GM19455 (cell line): ENCODE measurements at regions not wholly inside any gene's neighbourhood (a gene's known extent, or its start where the extent isn't known, plus 50 kb on each side); places are given as distances from the start of the nearest gene placed in this dataset.

Source experiments
- ATAC-seq: cut with Tn5 transposase; IDR thresholded peaks from one replicate; pipeline ENCODE4 v1.9.1; 2021; ENCODE audit not compliant: unreplicated experiment

- no peak for ATAC-seq
Observed at GRCh38 chr5:167820101-167820990, 471.1 kb upstream of the WWC1 start.

GRCh38 chr5:167821151-167821550 lies 470.3 kb upstream of the WWC1 start:
- no peak for ATAC-seq

- ATAC-seq, result no peak
Observed at GRCh38 chr5:167821669-167822068, 469.8 kb upstream of the WWC1 start.

GRCh38 chr5:167822241-167822640 lies 469.2 kb upstream of the WWC1 start:
- no peak for ATAC-seq

- no peak for ATAC-seq
Observed at GRCh38 chr5:167823405-167823804, 468.0 kb upstream of the WWC1 start.

- no peak for ATAC-seq
Observed at GRCh38 chr5:167827766-167828165, 463.7 kb upstream of the WWC1 start.

- no peak for ATAC-seq
Observed at GRCh38 chr5:167831754-167832504, 459.5 kb upstream of the WWC1 start.

- no peak for ATAC-seq
Observed at GRCh38 chr5:167832609-167833008, 458.8 kb upstream of the WWC1 start.

- no peak for ATAC-seq
Observed at GRCh38 chr5:167833456-167833855, 458.0 kb upstream of the WWC1 start.

GRCh38 chr5:167835146-167835545 lies 456.3 kb upstream of the WWC1 start:
- ATAC-seq, result no peak

- ATAC-seq, result no peak
Observed at GRCh38 chr5:167837127-167837526, 454.3 kb upstream of the WWC1 start.

GRCh38 chr5:167839065-167839464 lies 452.4 kb upstream of the WWC1 start:
- no peak for ATAC-seq

- ATAC-seq, result no peak
Observed at GRCh38 chr5:167840527-167841130, 450.8 kb upstream of the WWC1 start.

GRCh38 chr5:167843881-167844572 lies 447.4 kb upstream of the WWC1 start:
- no peak for ATAC-seq

GRCh38 chr5:167845952-167846351 lies 445.5 kb upstream of the WWC1 start:
- ATAC-seq, result no peak

- no peak for ATAC-seq
Observed at GRCh38 chr5:167849874-167850273, 441.6 kb upstream of the WWC1 start.

- no peak for ATAC-seq
Observed at GRCh38 chr5:167850911-167851310, 440.5 kb upstream of the WWC1 start.

GRCh38 chr5:167851416-167851815 lies 440.0 kb upstream of the WWC1 start:
- ATAC-seq, result no peak

- no peak for ATAC-seq
Observed at GRCh38 chr5:167852515-167852914, 438.9 kb upstream of the WWC1 start.

GRCh38 chr5:167853421-167853820 lies 438.0 kb upstream of the WWC1 start:
- ATAC-seq, result no peak

- ATAC-seq, result no peak
Observed at GRCh38 chr5:167855818-167856217, 435.6 kb upstream of the WWC1 start.
